ENCODE measurements at regions not wholly inside any gene's neighbourhood (a gene's known extent, or its start where the extent isn't known, plus 50 kb on each side); places are given as distances from the start of the nearest gene placed in this dataset.

GRCh38 chr6:167766986-167767714, 59.6 kb upstream of the AFDN start:
- POLR2A ChIA-PET (ENCODE audit: unreplicated experiment) = no interaction called here
- Histone ChIP-seq H4K20me1 (ENCODE audit: insufficient read depth, low read length) (no peaks in the 10 kb centered on the region), H2AK9ac (replicated peaks; ENCODE audit: low read depth, low read length, poor library complexity) (no peak overlapping the region), H2BK5ac (ENCODE audit: low read depth, low read length, poor library complexity, severe bottlenecking) (no peak overlapping the region), H4K5ac (ENCODE audit: low read depth, low read length) (no peak overlapping the region), H3K4me1 (ENCODE audit: control insufficient read depth, insufficient read depth, low read length) (no peaks in the 10 kb centered on the region), H3K9me3 (ENCODE audit: control insufficient read depth, insufficient read depth, low read length) (peaks cover 27% of the 10 kb centered on the region), H3K79me1 (ENCODE audit: low read depth in 1 of 2, low read length in 2 of 2) (no peaks in the 10 kb centered on the region), H3K27me3 (ENCODE audit: control insufficient read depth, insufficient read depth, low read length) (no peaks in the 10 kb centered on the region), H3K23ac (ENCODE audit: low read depth, low read length) (no peak overlapping the region), H3K9me1 (ENCODE audit: insufficient read depth, low read length) (no peaks in the 10 kb centered on the region), H3K14ac (replicated peaks; ENCODE audit: low read depth, low read length) (no peak overlapping the region), H3K9ac (ENCODE audit: low read depth, low read length) (no peak overlapping the region), H3K36me3 (ENCODE audit: control insufficient read depth, insufficient read depth, low read length) (no peaks in the 10 kb centered on the region), H2AFZ (replicated peaks; ENCODE audit: low read length, poor library complexity) (no peak overlapping the region), H3K4me3 (ENCODE audit: insufficient read depth, low read depth, low read length) (no peak overlapping the region), H3K27ac (ENCODE audit: insufficient read depth, low read length) (no peak overlapping the region), H3K56ac (ENCODE audit: extremely low read depth, insufficient read depth, low read length) (no peak overlapping the region), H3K4me2 (ENCODE audit: low read depth, low read length) (no peak overlapping the region), H3K4ac (ENCODE audit: low read depth, low read length) (no peak overlapping the region), H3K18ac (ENCODE audit: low read depth, low read length) (no peak overlapping the region), H4K91ac (ENCODE audit: insufficient read depth, low read depth, low read length) (no peak overlapping the region), H2BK15ac (ENCODE audit: low read depth, low read length) (no peak overlapping the region), H4K8ac (ENCODE audit: low read depth in 2 of 2, low read length in 2 of 2) (no peak overlapping the region), H2AK5ac (ENCODE audit: low read depth, low read length) (no peak overlapping the region), H2BK20ac (ENCODE audit: low read depth, low read length) (no peak overlapping the region), H2BK120ac (ENCODE audit: low read depth, low read length) (no peak overlapping the region)
- WGBS, 2 experiments (ENCODE audit: extremely low coverage in 2 of 2, insufficient read length in 1 of 2) = 49% methylated on average over 19 of the region's 29 CpGs; no CpG with 5 or more reads in 1 of the 2 experiments
- ATAC-seq (ENCODE audit: low read depth) (no peak), DNase-seq (no peak)
- CTCF ChIA-PET = no interaction called here
- in situ Hi-C loops (cut with MboI; ENCODE audit: low sequenced_read_pairs) = no loop called here
- BruUV-seq (replicated peaks) = no TSS peak
- intact Hi-C loops (cut with micrococcal nuclease) = no loop called here
- dilution Hi-C loops (cut with HindIII; ENCODE audit: low sequenced_read_pairs, unreplicated experiment) = no loop called here
- TF ChIP-seq NFE2L2 (IDR thresholded peaks at IDR 0.05; ENCODE audit: low read depth, low read length) = no peak
- TF ChIP-seq SMC3 (IDR thresholded peaks at IDR 0.05; ENCODE audit: low read depth, low read length) = no peak
- no peak for TF ChIP-seq CEBPB (IDR thresholded peaks at IDR 0.05; ENCODE audit: low read depth, low read length)
- no peak for TF ChIP-seq RCOR1 (IDR thresholded peaks at IDR 0.05; ENCODE audit: insufficient replicate concordance, low read length)
- no peak for TF ChIP-seq POLR2A (IDR thresholded peaks at IDR 0.05; ENCODE audit: low read depth, low read length)
- TF ChIP-seq, protein P1, sequence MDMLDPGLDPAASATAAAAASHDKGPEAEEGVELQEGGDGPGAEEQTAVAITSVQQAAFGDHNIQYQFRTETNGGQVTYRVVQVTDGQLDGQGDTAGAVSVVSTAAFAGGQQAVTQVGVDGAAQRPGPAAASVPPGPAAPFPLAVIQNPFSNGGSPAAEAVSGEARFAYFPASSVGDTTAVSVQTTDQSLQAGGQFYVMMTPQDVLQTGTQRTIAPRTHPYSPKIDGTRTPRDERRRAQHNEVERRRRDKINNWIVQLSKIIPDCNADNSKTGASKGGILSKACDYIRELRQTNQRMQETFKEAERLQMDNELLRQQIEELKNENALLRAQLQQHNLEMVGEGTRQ (IDR thresholded peaks at IDR 0.05; ENCODE audit: low read depth, low read length) = no peak
- no peak for TF ChIP-seq BHLHE40 (IDR thresholded peaks at IDR 0.05; ENCODE audit: low read depth, low read length)
- TF ChIP-seq MXI1 (IDR thresholded peaks at IDR 0.05; ENCODE audit: borderline replicate concordance, low read depth, low read length) = no peak
- TF ChIP-seq, protein P2, sequence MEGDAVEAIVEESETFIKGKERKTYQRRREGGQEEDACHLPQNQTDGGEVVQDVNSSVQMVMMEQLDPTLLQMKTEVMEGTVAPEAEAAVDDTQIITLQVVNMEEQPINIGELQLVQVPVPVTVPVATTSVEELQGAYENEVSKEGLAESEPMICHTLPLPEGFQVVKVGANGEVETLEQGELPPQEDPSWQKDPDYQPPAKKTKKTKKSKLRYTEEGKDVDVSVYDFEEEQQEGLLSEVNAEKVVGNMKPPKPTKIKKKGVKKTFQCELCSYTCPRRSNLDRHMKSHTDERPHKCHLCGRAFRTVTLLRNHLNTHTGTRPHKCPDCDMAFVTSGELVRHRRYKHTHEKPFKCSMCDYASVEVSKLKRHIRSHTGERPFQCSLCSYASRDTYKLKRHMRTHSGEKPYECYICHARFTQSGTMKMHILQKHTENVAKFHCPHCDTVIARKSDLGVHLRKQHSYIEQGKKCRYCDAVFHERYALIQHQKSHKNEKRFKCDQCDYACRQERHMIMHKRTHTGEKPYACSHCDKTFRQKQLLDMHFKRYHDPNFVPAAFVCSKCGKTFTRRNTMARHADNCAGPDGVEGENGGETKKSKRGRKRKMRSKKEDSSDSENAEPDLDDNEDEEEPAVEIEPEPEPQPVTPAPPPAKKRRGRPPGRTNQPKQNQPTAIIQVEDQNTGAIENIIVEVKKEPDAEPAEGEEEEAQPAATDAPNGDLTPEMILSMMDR (conservative IDR thresholded peaks at IDR 0.05; ENCODE audit: low read depth, low read length) = no peak

Measured in IMR-90 (cell line).